Glomerular visceral epithelial cell (primary cell): ENCODE measurements at regions not wholly inside any gene's neighbourhood (a gene's known extent, or its start where the extent isn't known, plus 50 kb on each side); places are given as distances from the start of the nearest gene placed in this dataset.

Experiments used
- DNase-seq: peaks from one replicate; pipeline ENCODE4 v3.0.0-alpha.2; 2016; ENCODE audit errors: extremely low spot score

DNA sequence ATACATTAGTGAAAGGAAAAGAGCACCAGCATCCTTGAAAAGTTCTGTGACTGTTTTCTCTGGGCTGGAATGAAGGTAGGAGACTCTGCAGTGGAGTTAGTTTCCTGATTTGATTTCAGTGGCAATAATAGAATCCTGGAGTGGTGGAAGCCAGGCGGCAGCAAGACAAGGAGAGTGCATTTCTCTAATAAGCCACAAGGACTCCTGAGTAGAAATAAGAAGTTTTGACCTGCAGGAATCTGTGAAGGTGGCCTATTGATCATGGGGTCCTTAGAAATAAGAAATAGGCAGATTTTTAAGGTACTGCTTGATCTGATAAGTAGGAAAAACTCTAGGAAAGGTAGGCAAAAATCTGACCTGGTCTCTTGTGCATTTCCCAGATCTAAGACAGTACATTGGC lies 68.4 kb upstream of the ELOVL5 start:
- no peak for DNase-seq

DNA sequence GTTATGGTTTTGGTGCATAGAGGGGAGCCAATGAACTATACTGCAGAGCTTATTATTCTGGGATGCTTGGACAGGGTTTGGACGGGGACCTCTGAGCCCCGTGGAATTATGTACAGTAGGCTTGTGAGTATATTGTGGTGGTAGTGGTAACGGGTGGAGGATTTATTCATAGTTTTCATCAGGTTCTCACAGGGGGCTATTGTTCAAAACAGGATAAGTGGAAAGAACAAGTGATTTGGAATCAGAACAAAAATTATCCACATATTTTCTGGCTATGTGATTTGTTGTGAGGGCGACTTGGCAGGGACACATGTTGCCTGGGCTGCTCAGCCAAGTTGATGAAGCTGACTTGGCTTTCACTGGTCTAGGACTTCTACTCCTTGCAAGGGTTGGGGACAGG lies 64.6 kb upstream of the ELOVL5 start:
- DNase-seq = no peak

DNA sequence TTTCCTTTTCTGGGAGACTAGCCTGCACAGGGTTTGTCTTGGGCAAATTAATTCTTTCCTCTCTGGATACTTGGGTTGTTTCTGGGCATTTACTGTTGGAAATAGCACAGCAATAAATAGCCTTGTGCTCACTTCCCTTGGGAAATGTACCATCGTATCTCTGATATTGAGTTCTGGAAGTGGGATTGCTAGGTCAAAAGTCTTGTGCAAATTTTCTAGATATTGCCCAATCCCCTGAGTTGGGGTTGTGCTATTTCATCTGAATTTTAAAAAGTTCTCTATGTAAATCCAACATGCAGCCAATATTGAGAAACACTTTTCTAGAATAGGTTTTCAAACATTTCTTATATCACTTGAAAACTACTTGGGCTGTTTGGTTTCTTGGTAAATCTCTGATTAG lies 64.0 kb upstream of the ELOVL5 start:
- DNase-seq = no peak

DNA sequence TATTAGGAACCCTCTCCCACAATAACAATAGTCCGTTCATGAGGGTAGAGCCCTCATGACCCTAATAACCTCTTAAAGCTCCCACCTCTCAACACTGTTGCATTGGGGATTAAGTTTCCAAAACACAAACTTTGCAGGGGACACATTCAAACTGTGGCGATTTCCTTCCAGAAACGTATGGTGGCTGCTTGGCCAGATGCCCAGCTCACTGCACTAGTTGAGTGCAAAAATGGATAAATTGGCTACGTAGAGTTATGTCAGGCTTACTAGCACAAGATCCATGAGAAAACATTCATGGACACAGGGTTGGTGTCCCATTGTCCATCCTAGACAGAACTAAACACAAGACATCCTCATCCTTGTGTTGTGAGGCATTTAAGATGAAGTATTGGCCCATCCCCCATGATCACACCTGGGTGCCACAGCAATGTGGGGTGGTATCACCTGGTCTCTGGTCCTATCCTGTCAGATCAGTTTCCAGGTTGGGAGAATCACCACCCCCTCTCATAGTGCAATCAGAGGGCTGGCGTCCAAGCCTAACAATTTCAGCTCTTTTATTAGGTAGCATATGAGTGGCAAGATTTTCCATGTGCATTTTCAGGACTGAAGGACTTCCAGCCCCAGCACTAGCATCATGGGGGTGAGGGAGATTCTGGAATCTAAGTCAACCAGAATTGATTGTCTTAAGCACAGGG lies 63.4 kb upstream of the ELOVL5 start:
- DNase-seq = no peak

DNA sequence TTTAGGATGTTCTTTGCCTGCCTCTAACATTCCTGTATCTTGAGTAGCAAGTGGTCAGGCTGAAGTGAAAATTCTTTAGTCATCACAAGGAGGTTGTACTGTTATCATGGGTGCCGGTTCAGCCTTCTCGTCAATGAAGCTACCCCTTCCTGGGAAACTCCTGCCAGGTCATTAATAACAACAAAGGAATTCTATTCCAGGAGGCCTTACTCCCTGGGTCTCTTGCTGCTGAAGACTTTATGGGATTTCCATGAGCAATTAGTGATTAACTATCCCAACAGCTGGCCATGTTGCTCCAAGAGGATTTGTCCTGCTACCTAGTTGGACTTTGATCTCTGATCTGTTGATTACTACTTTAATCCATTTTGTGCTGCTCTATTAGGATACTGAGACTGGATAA lies 62.7 kb upstream of the ELOVL5 start:
- peak; percentile 58 for DNase-seq

DNA sequence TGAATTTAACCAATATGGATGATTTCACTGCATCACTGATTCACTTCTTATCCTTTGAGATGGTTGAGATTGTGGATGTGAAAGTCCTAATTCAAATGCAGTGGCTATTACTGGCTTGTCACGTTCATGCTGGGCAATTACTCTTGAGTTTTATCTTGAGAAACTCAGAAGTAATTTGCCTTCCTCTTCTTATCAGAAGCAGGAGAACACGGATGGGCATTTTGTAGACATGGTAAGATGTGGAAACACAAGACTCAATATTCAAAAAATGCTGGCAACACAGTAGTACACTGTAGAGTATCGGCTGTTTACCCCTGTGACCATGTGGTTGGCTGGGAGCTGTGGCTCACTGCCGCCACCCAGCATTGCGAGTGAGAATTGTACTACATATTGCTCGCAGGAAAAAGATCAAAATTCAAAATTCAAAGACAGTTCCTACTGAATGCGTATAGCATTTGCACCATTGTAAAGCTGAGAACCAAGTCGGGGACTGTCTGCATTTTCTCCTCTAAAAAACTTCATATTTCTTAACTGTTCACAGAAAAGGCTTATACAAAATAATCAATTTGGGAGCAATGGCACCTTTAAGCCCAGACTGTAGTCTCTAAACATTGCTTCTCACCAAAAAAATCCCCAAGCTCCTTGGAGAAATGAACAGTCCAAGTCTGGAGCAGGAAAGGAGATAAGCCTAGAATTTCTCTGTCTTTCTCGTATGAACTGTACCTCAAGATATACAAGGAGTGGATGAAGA lies 61.9 kb upstream of the ELOVL5 start:
- DNase-seq = no peak

DNA sequence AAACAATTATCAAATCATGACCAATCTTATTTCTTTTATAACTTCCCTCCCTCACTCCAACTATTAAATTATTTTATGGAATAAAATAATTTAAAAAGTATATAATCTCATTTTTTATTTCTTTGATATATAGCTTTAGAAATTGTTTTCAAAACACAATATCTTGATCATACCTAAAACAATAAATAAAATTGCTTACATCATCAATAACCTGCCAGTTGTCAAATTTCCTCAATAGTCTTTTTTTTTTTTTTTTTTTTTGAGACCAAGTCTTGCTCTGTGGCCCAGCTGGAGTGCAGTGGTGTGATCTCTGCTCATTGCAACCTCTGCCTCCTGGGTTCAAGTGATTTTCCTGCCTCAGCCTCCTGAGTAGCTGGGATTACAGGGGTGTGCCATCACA lies 60.1 kb upstream of the ELOVL5 start:
- no peak for DNase-seq

DNA sequence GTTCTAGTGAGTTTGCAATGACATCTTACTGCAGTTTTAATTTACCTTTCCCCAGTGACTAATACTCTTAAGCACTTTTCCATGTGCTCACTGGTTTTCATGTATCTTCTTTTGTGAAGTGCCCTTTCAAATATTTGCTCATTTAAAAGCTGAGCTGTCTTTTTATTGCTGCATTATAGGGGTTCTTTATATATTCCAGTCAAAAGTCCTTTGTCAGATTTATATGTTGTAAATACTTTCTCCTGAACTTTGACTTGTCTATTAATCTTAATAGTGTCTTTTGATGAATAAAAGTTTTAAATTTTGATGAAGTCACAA lies 50.2 kb upstream of the ELOVL5 start:
- no peak for DNase-seq

DNA sequence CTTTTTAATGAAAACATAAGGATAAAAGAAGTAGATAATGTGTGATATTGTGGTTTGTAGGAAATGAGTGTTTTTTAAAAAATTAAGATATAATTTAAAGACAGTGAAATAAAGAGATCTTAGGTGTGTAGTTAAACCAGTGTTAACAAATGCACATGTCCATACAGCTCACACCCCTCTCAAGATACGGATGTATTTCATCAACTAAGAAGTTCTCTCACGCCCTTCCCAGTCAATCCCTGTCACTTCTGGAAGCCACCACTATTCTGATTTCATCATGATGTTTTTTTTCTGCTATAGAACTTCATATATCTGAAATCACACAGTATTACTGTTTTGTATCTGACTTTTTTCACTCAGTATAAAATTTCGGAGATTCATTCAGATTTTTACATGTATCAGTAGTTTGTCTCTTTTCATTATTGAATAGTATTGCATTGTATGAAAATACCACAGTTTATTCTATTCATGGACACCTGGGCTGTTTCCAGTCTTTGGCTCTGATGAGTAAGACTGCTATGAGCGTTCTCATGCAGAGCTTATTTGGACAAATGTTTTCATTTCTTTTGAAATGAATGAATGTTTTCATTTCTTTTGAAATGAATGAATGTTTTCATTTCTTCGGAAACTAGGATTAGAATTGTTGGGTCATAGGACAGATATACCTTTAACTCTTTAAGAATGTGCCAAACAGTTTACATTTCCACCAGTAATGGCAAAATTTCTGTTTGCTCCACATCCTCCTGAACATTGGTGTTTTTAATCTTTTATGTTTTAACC lies 49.7 kb upstream of the ELOVL5 start:
- no peak for DNase-seq
